GM21723 (cell line): ENCODE measurements at regions not wholly inside any gene's neighbourhood (a gene's known extent, or its start where the extent isn't known, plus 50 kb on each side); places are given as distances from the start of the nearest gene placed in this dataset.
"Not testable (repeated sequence)": the region's sequence is repeated elsewhere in the genome, so short reads cannot be mapped to it uniquely, and the experiment has no call there.

ENCODE experiments used
- ATAC-seq: cut with Tn5 transposase; IDR thresholded peaks from one replicate; pipeline ENCODE4 v1.9.1; 2021; ENCODE audit warnings: mild to moderate bottlenecking, moderate library complexity; ENCODE audit not compliant: unreplicated experiment

DNA sequence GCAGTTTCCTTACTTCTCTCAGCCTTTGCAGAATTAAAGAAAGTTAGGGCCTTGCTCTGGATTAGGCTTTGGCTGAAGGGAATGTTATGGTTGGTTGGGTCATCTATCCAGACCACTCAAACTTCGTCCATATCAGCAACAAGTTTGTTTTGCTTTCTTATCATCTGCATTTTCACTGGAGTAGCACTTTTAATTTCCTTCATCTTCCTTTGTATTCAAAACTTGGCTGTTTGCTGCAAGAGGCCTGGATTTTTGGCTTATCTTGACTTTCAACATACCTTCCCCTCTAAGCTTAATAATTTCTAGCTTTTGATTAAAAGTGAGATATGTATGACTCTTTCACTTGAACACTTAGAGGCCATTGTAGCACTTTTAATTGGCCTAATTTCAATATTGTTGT is 126.7 kb upstream of the CENPE start:
- ATAC-seq: no peak

DNA sequence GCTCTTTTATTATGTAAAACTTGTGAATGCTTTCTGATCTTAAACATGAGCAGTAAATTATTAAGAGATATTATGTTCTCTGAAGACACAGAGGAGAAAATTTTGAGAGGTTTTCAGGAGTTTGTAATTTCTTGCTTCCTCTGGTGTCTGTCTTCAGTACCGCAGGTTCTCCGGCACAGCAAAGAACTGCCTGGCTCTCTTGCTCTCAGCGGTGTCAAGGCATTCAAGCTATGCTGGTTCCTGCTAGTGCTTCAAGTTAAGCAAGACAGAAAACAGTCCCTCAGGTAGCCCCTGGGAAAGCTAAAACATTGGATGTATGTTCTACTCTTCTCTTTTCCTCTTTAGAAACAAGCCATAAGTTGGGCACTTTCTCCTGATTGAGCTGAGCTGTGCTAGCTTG is 120.2 kb upstream of the CENPE start:
- no peak for ATAC-seq

DNA sequence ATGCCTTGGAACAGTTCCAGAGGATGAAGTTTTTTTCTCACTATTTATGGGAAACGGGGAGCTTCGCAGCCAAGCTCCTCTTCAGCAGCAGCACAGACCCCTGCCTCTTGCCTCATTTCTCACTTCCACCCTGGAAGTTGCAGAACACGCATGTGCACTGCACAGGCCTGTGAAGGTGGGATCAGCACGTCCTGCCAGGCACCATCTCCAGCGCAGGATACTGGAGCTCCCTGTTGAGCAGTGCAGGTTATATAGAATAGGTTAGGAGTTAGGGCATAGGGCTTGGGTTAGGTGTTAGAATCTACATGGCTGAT is 110.1 kb upstream of the CENPE start:
- no peak for ATAC-seq

DNA sequence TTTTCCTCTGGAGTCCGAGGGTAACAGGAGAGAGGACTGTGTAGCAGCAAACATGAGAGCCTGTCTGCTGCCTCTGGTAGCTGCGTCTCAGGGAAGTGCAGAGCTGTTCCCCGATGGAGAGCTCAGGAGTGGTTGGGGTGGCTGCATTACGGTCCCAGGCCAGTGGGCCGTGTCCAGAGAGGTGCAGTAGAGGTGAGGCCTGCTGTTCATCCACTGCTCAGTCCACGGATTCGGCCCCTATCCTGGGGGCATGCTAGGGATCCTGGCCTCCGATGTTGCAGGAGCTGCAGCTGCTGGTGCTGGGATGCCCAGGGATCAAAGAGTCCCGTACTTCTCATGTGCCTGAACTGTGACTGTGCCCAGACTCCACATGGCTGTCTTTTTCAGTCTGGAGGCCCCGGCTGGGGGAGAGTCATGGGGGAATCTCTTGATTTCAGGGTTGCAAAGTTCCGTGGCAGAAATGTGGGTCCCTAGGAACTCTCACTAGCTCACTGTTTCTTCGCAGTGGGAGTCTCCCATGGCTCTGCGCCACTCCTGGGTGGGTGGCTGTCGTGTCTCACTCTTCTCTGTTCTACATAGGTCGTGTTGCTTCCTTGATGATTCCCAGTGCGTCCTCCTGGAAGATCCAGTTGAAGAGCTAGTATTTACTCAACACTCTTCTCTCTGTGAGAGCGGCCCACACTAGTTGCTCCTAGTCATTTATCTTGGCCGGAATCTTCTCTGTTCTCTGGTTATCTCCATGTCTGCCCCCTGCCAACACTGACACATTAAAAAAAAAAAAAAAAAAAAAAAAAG is 109.5 kb upstream of the CENPE start:
- ATAC-seq: no peak

DNA sequence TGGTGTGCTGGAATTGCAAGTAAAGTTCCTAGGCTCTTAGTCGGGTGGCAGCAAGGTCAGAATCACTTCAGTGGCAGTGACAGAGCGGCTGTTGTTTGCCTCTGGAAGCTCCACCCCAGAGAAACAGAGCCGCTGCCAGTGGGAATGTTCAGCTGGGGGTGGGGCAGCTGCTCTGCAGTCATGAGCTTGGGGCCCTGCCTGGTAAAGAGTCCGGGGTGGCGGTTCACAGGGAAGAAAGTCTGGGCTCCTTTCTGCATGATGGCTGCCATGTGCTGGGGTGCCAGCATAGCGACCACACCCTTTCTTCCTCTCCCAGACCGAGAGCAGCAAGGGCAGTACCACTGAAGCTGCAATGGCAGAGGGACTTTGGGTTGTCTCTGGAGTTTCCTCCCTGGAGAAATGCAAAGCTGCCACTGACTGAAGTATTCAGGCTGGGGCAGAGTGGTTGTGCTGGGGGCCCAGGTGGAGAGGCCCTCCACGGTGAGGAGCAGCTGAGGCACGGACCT is 108.8 kb upstream of the CENPE start:
- no peak for ATAC-seq

DNA sequence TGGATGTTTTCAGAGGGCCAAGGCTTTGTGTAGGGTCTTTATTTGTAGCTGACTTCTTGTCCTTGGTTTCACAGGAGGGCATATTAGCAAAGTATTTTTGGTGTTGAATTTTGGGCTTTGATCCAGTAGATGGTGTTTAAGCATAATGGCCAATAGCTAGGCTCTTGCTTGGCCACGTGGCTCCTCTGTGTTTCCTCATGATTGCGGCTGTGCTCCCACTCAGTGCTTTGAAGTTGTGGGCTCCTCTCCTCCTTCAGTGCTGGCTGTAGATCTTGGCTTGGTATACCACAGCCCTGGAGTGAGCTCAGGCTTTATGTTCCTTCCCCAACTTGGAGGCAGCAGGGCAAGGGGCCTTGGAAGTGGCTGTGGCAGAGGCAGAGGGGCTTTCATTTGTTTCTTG is 107.2 kb upstream of the CENPE start:
- ATAC-seq: no peak

DNA sequence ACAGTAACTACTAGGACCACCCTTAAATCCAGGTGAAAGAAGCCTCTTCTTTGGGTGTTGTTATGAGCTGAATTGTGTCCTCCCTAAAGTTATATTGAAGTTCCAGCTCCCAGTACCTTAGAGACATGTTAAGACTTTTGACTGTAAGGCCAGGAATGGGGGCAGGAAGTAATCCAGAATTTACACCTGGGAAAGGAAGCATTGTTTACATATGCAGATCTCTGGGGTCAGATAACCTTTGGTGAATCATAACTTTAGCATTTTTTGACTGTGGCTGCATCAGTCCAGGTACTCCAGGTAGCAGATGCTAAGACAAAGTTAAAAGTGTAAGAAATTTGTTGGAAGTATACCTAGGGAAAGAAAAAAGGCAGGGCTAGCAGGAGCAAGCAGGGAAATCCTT is 104.9 kb upstream of the CENPE start:
- ATAC-seq: no peak

DNA sequence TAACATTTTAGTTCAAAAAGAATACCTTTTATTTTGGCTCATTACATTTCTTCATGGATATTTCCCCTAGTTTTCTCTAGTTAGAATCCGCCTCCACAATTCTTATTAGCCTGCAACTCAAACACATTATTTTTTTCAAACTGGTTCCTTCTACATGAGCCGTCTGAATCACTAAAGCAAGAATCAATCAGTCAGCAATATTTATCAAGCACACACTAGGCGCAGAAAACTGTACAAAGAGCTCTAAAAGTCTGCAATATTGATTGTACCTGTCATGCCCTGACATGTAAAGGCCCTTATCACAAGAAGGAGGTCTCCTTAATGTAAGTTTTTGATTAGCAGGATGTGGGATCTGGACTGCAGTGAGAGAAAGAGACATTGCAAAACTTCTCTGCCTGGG is 94.8 kb upstream of the CENPE start:
- no peak for ATAC-seq

DNA sequence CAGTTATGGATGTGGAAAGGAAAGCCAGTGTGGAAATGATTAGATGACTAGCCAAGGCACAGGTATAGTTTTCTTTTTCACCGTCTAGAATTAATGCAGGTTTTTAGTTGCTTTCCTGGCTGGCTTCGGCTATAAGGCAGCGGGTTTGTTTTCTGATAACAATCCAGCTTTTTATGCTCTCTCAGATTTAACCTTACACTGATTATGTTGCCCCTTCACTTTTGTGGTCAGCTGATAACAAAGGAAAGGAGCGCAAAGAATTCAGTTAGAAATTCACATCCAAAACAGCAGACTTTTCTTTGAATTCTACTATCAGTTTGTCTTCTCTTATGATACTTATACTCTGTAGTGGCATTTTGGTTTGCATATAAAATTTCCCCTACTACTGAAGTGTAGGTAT is 94.2 kb upstream of the CENPE start:
- ATAC-seq: no peak

DNA sequence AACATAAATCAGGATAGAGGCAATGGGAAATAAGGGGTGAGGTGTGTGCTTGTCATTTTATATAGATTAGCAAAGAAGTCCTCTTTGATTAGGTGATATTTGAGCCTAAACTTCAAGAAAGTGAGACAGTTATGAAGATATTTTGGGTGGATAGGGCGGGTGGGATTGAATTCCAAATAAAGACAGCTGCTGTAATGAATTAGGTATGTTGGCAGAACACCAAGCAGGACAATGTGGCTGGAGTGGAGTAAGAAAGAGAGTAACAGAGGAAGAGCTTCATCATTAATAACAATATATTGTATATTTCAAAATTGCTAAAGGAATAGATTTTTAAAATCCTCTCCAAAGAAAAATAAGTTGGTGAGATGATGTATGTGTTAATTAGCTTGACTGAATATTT is 91.0 kb upstream of the CENPE start:
- ATAC-seq: no peak

DNA sequence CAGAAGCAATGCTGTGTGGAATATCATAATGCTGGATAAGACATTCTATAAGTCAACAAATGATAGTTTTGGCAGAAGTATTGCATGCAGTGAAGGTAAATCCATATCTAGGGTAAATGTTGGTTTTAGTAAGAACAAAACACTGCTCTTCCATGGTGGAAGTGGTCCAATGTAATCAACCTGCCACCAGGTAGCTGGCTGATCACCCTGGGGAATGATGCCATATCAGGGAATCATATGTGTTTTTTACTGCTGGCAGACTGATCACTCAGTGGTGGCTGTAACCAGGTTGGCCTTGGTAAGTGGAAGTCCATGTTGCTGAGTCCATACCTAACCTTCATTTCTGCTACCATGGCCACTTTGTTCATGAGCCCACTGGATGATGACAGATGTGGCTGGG is 74.0 kb upstream of the CENPE start:
- no peak for ATAC-seq

DNA sequence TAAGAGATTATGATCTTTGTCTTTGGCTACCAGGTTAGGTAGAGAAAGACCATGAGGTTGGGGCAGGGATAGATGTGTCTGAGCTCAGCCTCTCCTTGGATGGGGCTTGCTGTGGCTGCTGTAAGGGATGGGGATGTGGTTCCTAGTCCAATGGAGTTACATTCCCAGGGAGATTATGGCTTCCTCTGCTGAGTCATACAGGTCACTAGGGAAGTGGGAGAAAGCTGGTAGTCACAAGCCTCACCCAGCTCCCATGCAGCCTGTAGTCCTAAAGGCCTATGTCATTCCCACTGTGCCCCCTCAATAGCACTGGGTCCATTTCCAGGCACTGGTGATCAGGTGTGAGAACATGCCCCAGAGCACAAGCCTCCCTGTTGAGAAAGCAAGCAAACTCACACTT is 70.6 kb upstream of the CENPE start:
- ATAC-seq: no peak

DNA sequence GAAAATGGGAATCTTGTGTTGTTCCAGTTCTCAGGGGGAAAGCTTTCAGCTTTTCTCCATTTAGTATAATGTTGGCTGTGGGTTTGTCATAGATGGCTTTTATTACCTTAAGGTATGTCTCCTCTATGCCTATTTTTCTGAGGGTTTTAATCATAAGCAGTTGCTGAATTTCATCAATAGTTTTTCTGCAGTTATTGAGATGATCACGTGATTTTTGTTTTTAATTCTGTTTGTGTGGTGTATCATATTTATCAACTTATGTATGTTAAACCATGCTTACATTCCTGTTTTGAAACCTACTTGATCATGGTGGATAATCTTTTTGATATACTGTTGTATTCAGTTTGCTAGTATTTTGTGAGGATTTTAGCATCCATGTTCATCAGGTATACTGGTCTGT is 66.8 kb upstream of the CENPE start:
- no peak for ATAC-seq

DNA sequence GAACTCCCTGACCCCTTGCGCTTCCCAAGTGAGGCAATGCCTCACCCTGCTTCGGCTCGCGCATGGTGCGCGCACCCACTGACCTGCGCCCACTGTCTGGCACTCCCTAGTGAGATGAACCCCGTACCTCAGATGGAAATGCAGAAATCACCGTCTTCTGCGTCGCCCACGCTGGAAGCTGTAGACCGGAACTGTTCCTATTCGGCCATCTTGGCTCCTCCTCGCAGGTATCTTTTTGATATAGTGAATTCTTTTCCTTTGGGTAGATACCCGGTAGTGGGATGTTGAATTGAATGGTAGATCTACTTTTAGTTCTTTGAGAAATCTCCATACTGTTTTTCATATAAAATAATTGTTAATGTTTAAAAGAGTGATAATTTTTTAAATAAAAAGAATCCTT is 57.9 kb upstream of the CENPE start:
- ATAC-seq: not testable (repeated sequence)
